Embryonic facial prominence (tissue), 1 donor: ENCODE measurements at regions not wholly inside any gene's neighbourhood (a gene's known extent, or its start where the extent isn't known, plus 50 kb on each side); places are given as distances from the start of the nearest gene placed in this dataset.

Source experiments
- DNase-seq: peaks from one replicate; pipeline ENCODE4 v3.0.0-alpha.2; 2016; ENCODE audit errors: extremely low spot score

DNA sequence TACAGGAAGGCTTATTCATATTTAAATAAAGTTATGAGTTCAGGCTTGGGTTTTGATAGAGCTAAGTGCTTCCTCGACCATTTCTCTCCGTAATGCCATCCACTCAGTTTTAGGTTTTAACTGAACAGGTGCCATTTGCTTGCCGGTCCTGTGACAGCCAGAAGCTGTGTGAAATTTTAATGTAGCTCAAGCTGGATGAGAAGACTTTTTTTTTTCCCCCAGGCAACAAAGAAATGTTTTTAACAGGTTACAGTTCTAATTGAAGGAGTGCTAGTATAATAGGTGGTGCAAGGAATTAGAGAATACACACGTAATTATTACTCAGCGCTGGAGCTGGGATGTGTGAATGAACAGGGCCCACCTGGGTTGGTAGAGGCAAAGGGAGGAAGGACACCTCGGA is 502.3 kb downstream of the AACS start:
- no peak for DNase-seq

DNA sequence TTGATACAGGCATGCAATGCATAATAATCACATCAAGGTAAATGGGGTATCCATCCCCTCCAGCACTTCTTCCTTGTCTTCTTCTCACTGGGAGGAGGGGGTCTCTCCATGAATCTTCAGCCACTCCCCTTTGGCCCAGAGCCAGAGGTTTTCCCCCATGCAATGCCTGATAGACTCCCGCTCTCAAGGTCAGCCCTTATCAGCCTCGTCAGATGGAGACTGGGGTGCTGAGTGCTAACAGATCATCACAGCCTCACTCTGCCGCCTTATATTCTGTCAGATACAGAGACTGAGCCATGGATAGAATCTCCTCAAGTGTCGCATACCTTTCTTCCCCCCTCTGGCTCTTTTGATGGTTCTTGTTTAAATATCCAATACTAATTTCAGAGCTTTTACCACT is 503.1 kb downstream of the AACS start:
- no peak for DNase-seq

GRCh38 chr12:125573271-125573670 is 508.0 kb downstream of the AACS start:
- no peak for DNase-seq

GRCh38 chr12:125577334-125577733 is 512.1 kb downstream of the AACS start:
- DNase-seq, result no peak

- DNase-seq, result no peak
These were observed 514.7 kb downstream of the AACS start for GRCh38 chr12:125579916-125580315.

DNA sequence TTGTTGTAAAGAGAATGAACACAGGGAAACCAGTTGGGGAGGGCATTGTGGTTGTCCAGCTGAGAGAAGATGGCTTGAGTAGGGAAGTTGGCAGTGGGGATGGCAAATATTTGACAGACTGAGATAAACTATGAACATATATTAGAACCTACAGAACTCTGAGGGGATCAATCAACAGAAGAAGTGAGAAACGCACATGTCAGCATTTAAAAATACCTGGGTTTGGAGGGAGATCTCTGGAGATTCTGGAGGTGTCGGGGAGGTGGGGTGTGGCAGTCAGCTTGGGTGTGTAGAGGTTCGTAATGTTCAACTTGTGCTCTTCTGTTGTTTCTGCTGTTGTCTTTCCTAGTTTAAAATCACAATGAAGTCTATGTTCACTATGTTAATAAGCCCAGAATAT is 517.8 kb downstream of the AACS start:
- no peak for DNase-seq

GRCh38 chr12:125586441-125586840 is 521.2 kb downstream of the AACS start:
- DNase-seq, result no peak

GRCh38 chr12:125593269-125593668 is 528.0 kb downstream of the AACS start:
- no peak for DNase-seq

DNA sequence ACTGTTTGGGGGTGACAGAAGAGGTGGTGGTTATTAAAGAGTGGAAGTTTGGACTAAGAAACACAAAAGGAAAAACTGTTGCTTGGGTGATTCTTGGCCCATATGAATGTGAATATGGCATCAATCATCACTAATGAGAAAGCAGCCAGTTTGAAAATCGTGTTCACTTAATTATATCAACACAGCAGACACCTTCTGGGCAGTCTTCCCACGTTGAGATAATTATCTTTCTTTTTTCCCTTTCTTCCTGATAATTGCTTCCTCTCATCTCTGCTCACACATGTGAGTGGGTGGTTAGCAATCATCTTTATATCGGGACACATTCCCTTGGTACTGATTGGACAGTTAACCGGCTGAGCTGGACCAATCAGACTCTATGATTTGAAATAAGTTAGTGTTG is 539.7 kb downstream of the AACS start:
- no peak for DNase-seq

GRCh38 chr12:125606312-125606711 is 541.1 kb downstream of the AACS start:
- DNase-seq, result no peak

- DNase-seq, result no peak
These were observed 545.1 kb downstream of the AACS start for GRCh38 chr12:125610292-125610691.

DNA sequence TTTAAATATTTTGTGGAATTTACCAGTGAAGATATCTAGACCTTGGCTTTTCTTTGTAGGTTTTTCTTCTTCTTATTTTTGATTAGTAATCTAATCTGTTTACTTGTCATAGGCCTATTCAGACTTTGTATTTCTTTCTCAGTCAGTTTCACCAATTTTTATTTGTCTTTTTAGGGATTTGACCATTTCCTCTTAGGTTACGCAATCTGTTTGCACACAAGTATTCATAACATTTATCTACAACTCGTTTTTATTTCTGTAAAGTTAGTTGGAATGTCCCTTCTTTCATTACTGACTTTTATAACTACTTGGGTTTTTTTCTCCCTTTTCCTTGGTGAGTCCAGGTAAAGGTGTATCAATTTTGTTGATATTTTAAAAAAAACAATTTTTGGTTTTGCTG is 545.7 kb downstream of the AACS start:
- DNase-seq, result no peak

DNA sequence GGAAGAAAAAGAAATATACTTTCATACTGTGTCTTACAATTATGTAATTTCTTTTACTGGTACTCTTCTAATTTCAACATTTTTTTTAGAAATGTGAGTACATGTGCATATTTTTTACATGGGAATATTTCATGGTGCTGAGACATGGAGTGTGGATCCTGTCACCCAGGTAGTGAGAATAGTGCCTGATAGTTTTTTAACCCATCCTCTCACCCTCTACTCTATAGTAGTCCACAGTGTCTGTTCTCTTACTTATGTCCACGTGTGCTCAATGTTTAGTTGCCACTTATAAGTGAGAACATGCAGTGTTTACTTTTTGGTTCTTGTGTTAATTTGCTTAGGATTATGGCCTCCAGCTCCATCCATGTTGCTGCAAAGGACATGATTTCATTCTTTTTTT is 548.8 kb downstream of the AACS start:
- no peak for DNase-seq

GRCh38 chr12:125619723-125620122 is 554.5 kb downstream of the AACS start:
- DNase-seq, result no peak

GRCh38 chr12:125633686-125634085 is 568.5 kb downstream of the AACS start:
- no peak for DNase-seq

DNA sequence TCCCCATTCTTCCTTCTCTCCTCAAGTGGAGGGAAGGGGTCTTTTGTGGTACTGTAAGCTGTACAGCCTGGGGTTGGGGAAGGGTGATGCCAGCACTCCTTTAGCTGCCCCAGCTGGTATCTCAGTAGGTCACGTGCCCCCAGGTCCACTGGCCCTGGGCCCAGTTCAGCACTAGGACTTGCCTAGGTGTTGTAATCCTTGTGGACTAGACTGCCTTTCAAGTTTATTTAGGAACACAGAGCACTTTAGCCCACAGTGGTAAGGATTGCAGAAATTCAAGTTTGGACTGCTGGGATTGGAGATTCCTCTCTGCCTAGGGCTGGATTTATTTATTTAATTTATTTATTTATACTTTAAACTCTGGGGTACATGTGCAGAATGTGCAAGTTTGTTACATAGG is 569.6 kb downstream of the AACS start:
- DNase-seq, result no peak

- DNase-seq, result no peak
These were observed 574.6 kb downstream of the AACS start for GRCh38 chr12:125639826-125640225.

DNA sequence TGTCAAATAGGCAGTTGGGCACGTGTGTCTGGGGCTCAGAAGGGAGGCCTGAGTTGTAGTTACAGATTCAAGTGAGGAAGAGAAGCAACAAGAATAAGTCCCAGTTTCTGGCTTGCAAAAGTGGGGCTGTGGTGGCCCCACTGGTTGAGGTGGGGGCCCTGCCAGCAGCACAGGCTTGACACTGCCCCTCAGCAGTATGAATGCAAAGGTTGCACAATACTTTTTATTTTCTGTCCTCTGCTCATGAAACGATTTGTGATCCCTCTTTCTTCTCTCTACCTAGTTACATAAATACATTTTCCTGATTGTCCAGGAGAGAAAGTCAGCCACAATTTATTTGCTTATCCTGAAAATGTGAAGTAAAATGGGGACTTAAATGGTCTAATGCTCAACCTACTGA is 577.8 kb downstream of the AACS start:
- no peak for DNase-seq

DNA sequence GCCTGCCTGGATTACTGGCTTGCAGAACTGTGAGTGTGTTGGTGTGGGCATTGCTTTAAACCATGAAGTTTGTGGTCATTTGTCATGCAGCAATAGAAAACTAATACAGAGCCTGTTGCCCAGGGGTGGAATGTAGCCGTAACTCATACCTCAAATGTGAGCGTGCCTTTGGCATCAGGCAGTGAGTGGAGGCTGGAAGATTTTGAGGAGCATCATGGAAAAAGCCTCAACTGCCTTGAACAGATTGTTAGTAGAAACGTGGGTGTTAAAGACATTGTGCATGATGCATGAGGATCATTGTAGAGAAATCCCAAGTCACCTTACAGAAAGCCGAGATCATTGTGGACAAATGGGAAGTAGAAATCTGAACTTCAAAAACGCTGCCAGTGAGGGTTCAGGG is 580.5 kb downstream of the AACS start:
- DNase-seq, result no peak

DNA sequence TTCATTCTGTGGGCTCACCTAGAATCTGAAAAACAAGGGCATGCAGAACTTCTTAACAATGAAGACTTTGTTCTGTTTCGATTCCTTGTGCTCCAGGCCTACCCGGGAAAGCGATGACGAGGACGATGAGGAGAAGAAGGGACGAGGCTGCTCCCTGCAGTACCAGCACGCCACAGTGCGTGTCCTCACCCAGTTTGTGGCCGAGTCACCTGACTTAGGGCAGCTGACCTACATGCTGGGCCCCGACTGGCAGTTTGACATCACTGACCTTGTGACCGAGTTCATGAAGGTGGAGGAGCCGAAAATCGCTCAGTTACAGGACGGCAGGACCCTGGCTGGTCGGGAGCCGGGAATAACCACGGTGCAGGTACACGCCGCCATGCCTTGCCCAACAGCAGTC is 585.4 kb downstream of the AACS start:
- DNase-seq, result no peak

DNA sequence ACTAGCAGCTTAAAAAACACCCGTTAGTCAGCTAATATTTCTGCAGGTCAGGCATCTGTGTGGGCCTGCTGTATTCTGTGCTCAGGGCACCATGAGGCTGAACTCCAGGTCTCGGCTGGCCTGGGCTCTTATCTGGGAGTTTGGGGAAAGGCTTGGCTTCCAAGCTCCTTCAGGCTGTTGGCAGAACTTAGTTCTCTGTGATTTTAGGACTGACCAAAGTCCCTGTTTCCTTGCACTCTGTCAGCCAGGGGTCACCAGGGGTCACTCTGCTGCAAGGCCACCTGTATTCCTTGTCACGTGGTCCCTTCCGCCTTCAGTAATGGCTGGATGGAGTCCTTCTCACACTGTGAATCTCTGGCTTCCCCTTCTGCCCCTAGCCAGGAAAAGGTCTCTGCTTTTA is 586.4 kb downstream of the AACS start:
- no peak for DNase-seq

GRCh38 chr12:125652681-125653080 is 587.4 kb downstream of the AACS start:
- no peak for DNase-seq

DNA sequence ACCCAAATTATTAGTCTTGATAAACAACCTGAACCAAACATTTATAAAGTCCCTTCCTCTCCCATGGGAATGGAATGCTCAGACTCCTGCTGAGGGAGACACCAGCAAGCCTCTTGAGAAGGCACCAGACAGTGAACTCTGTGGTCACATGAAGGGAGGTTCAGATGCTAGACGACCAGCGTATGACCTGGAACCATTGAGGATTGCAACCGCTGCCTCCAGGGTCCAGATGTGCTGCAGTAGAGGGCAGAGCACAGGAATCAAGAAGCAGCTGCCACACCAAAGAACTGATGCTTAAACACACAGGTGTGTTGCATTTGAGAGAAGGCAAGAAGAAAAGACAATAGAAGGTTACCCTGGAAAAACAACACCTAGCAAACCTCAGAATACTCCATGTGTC is 592.4 kb downstream of the AACS start:
- no peak for DNase-seq

DNA sequence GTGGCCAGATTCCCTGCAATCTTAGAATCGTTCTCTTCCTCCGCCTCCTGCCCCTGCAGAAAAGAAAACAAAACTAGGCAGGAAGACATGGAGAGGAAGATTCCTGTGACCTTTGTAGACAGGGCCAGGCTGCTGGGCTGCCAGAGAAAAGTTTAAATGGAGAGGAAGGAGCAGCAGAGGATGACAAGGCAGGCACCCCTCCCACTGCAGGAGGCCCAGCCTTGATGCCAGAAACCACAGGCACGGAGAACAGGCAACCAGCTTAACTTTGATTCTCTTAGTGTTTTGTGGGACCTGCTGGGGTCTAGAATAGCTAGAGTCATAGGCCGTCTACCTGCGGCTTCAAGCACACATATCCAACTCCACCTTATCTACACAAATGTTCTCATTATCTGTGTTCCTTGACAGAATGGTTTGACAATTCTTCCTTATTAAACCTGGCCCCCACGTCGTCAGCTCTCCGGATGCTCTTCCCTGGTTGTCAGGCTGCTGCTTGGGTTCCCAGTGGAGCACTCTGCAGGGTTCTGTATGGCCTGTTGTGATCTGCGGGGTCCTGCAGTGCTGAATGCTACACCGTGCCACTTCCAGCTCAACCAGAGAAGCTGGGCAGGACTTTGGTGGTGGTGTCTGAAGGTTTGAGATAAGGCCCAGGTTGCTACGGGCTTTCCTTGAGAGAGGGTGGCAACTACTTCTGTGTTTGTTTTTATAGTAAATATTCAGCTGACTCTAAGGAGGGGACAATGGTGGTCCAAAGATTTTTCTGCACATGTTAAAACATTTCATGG is 609.5 kb downstream of the AACS start:
- DNase-seq, result no peak
